Activated naive CD4-positive, alpha-beta T cell treated with anti-CD3 and anti-CD28 coated beads, Interleukin-2, amount 50 U/mL, for 24 hours (primary cell): ENCODE measurements at regions not wholly inside any gene's neighbourhood (a gene's known extent, or its start where the extent isn't known, plus 50 kb on each side); places are given as distances from the start of the nearest gene placed in this dataset.

Source experiments
- H3K27ac Mint-ChIP-seq: one replicate; pipeline ENCODE4 v1.8.0; 2021; ENCODE audit warnings: mild to moderate bottlenecking, mixed read lengths
- H3K27me3 Mint-ChIP-seq: one replicate; pipeline ENCODE4 v1.8.0; 2021; ENCODE audit warnings: mixed read lengths
- H3K36me3 Mint-ChIP-seq: one replicate; pipeline ENCODE4 v1.8.0; 2021; ENCODE audit warnings: mixed read lengths
- H3K4me1 Mint-ChIP-seq: one replicate; pipeline ENCODE4 v1.8.0; 2021; ENCODE audit warnings: mixed read lengths
- H3K4me3 Mint-ChIP-seq: one replicate; pipeline ENCODE4 v1.8.0; 2021; ENCODE audit warnings: mild to moderate bottlenecking, mixed read lengths
- H3K9me3 Mint-ChIP-seq: one replicate; pipeline ENCODE4 v1.8.0; 2021; ENCODE audit warnings: mixed read lengths

DNA sequence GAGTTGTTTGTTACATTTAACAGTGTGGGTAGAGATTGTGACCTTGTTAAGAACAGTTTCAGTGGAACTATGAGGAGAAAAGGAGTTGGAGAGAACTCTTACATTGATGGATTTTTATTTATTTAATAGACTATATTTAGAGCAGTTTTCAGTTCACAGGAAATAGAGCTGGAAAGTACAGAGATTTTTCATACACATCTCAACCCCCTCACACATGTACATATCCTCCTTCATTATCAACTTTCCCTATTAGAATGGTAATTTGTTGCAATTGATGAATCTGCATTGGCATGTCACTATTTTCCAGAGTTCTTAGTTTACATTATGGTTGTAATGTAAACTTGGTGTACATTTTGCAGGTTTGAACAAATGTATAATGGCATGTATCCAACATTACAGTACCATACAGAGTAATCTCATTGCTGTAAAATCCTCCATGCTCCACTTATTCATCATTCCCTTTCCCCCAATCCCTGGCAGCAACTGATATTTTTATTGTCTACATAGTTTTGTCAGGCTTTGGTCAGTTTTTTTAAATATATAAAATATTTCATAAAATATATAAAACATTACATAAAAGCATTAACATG, 756.6 kb upstream of the DPPA4 start:
- Mint-ChIP-seq H3K4me3 (no peak overlapping the region), H3K4me1 (no peaks in the 10 kb centered on the region), H3K27ac (no peak overlapping the region), H3K9me3 (peaks cover 4% of the 10 kb centered on the region), H3K27me3 (peaks cover 1% of the 10 kb centered on the region), H3K36me3 (no peaks in the 10 kb centered on the region)

DNA sequence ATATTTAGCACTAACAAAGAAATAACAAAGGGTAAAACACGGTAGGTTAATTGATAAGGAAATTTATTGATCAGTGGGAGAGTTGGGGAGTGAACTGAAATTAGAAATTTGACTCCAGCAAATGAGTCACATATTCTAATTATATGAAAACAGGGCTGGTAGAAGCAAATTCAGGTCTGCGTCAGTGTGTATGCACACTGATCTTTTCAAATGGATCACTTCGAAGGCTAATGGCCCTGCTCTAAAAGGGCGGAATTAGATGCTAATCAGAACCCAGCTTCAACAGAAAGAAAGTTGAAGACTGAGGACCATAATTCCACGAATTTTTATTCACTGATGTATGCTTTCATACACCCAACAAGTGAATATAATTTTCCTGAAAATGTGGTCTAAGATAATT, 762.4 kb upstream of the DPPA4 start:
- Mint-ChIP-seq H3K27ac (no peak overlapping the region), H3K9me3 (peaks cover 4% of the 10 kb centered on the region), H3K36me3 (no peaks in the 10 kb centered on the region), H3K4me1 (no peaks in the 10 kb centered on the region), H3K4me3 (no peak overlapping the region), H3K27me3 (peaks cover 1% of the 10 kb centered on the region)

DNA sequence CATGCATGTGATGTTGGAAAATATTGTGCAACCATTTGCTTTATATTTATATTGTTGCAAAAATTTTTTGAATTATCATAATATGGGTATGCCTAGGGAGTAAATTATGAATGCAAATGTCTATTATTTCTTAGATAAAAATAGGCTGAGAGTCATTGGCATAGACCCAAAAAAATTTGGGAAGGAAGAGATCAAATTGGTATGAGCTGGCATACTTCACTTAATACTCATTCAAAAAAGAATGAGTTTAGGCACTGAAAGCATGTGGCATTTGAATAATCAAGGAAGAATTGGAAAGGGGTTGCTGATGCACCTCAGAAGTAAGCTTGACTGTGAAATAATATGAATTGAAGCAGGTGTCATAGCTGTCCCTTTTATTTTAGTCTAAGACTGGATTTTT, 764.0 kb upstream of the DPPA4 start:
- Mint-ChIP-seq H3K9me3 (peaks cover 4% of the 10 kb centered on the region), H3K27me3 (peaks cover 1% of the 10 kb centered on the region), H3K27ac (no peak overlapping the region), H3K4me3 (no peak overlapping the region), H3K4me1 (no peaks in the 10 kb centered on the region), H3K36me3 (no peaks in the 10 kb centered on the region)

DNA sequence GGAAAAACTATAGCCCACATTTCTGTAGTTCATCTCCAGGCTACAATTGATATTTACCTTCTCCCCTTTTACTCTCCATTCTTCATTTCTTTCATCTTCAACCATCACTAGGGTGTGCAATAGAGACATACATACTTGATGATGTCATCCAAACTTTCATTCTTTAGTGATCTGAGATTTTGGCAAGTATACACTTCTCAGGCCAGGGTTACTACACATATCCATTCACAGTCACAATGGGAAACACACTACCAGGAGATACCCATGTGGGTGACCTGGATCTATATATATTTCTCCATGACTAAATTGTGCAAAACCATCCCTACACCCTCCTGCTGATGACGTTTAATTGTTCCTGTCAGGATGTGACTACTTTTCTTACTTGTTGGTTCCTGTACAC, 769.5 kb upstream of the DPPA4 start:
- H3K27ac Mint-ChIP-seq, result no peak overlapping the region
- no peaks in the 10 kb centered on the region for H3K9me3 Mint-ChIP-seq
- no peak overlapping the region for H3K4me3 Mint-ChIP-seq
- H3K4me1 Mint-ChIP-seq, result no peaks in the 10 kb centered on the region
- no peaks in the 10 kb centered on the region for H3K36me3 Mint-ChIP-seq
- H3K27me3 Mint-ChIP-seq, result no peaks in the 10 kb centered on the region

DNA sequence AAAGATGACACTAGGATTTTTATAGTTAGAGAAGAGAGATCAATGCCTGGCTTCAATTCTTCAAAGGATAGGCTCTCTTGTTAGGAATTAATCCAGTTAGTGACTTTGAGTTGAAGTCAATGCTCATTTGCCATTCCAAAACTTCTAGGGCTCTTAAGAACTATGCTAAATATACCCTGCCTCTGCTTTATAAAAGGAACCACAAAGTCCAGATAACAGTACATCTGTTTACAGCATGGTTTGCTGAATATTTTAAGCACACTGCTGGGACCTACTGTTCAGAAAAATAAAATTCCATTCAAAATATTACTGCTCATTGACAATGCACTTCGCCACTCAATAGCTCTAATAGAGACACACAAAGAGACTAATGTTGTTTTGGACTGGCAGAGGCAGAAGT, 786.6 kb upstream of the DPPA4 start:
- Mint-ChIP-seq H3K36me3 (no peaks in the 10 kb centered on the region), H3K4me1 (no peaks in the 10 kb centered on the region), H3K9me3 (no peaks in the 10 kb centered on the region)

DNA sequence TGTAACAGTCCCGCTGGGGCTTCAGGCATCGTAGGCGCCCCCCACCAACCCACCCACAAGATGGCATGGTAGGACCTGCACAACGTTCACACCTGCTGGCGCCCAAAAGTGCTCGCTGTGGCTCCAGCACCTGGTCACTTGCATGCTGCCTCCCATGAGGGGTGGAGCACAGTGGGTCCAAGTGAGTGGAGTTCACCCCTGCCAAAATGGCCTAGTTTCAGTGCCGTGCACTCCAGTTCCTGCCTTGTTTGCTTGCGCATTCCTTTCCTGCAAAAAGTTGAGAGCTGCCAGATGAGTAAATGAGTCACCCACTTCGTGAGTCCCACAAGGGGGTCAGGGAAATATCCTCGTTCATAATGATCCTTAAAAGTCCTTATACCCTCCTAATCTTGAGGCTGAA, 788.7 kb upstream of the DPPA4 start:
- Mint-ChIP-seq H3K27me3 (no peaks in the 10 kb centered on the region), H3K9me3 (no peaks in the 10 kb centered on the region), H3K36me3 (no peaks in the 10 kb centered on the region), H3K4me3 (no peak overlapping the region), H3K4me1 (no peaks in the 10 kb centered on the region), H3K27ac (no peak overlapping the region)

More for the DNA sequence above, 786.6 kb upstream of the DPPA4 start:
- Mint-ChIP-seq H3K27ac (no peak overlapping the region), H3K4me3 (no peak overlapping the region), H3K27me3 (peaks cover 1% of the 10 kb centered on the region)

DNA sequence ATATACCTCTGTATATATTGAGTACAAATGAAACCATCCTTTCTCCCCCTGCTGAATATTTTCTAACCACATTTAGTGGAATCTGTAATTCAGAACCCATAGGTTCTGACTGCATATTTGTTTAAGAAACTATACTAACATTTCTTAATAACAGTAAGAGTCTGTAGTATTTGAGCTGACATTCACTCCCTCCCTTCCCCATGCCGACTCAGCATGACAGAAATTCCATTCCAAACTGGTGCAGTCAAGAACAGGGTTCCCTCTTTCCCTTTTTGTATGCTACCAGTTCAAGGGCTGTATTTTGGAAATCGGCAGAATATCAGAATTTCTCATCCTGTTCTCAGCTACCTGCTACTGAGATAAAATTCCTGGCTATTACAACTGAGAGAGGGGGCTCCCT, 796.6 kb upstream of the DPPA4 start:
- Mint-ChIP-seq H3K9me3 (peaks cover 7% of the 10 kb centered on the region), H3K4me3 (no peak overlapping the region), H3K4me1 (no peaks in the 10 kb centered on the region), H3K27ac (no peak overlapping the region), H3K27me3 (no peaks in the 10 kb centered on the region), H3K36me3 (no peaks in the 10 kb centered on the region)

DNA sequence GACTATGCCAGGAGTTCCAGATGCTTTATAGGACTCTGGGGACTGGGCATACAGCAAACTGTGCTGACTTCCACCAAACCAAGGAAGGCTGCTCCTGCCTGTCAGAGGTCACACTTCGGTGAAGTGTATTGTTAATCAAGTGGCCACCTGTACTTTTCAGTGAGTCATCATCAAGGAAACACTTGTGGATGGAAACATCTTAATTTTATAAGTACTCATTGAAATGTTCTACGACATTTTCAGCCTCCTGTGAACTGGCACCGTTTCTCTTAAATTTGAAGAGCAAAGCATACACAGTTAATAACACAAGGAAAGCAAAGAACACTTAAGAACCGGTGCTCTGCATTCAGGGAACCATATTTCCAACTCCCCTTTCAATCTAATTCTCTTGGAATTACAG, 801.7 kb upstream of the DPPA4 start:
- H3K27ac Mint-ChIP-seq, result no peak overlapping the region
- H3K36me3 Mint-ChIP-seq, result no peaks in the 10 kb centered on the region
- no peak overlapping the region for H3K4me3 Mint-ChIP-seq
- H3K4me1 Mint-ChIP-seq, result no peaks in the 10 kb centered on the region
- H3K9me3 Mint-ChIP-seq, result peaks cover 4% of the 10 kb centered on the region
- no peaks in the 10 kb centered on the region for H3K27me3 Mint-ChIP-seq

DNA sequence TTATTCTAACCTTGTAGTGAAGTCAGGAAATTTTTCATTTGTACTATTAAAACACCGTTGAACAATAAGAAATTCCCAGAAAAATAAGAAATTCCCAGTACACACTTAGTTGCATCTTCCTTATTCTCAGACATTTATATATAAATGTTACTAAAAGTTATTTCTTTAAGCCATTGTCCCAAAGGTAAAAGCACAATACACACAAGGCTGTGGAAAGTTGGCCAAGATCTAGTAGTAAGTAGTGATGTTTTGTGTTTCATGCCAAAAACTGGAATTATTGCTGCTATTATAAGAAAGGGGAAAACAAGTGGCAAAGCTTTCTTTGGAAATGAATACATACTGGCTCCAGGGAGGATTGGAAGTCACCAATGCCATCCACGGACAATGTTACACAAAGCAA, 802.5 kb upstream of the DPPA4 start:
- Mint-ChIP-seq H3K27me3 (no peaks in the 10 kb centered on the region), H3K4me1 (no peaks in the 10 kb centered on the region), H3K27ac (no peak overlapping the region), H3K4me3 (no peak overlapping the region), H3K36me3 (no peaks in the 10 kb centered on the region), H3K9me3 (no peaks in the 10 kb centered on the region)

DNA sequence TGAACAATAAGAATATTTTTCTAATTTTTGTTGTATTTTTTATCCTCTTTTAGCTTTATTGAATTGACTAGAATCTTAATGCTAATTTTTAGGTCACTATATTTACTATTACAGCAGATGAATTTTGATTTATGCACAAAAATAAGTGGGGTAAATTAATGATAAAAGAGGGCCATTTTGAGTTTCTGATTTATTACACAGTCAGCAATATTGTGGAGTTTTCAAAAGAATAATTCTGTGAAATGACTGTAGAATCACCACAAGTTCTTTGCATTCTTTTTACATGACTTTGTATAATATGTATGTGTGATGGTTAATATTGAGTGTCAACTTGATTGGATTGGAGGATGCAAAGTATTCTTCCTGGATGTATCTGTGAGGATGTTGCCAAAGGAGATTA, 812.4 kb upstream of the DPPA4 start:
- Mint-ChIP-seq H3K4me1 (no peaks in the 10 kb centered on the region), H3K27me3 (no peaks in the 10 kb centered on the region), H3K9me3 (no peaks in the 10 kb centered on the region), H3K36me3 (no peaks in the 10 kb centered on the region), H3K27ac (no peak overlapping the region), H3K4me3 (no peak overlapping the region)

DNA sequence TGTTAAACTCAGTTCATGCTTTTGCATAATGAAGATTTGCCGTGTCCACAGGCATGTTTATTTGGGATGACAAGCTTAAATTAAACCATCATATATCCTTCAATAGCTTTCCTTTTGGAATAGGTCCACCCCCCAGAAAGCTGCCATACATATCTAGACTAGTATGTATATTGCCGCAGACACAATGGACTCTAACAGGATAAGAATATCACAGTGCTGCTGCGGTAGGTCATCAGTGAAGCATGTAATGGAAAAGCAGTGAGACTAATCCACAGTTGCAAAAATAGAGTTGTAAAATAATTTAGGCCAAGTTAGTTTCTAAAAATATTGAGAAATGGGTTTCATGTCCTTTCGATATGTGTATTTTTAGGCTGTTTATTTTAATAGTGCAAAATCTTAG, 819.9 kb upstream of the DPPA4 start:
- Mint-ChIP-seq H3K36me3 (no peaks in the 10 kb centered on the region), H3K27me3 (no peaks in the 10 kb centered on the region), H3K4me3 (no peak overlapping the region), H3K9me3 (no peaks in the 10 kb centered on the region), H3K27ac (no peak overlapping the region), H3K4me1 (no peaks in the 10 kb centered on the region)

DNA sequence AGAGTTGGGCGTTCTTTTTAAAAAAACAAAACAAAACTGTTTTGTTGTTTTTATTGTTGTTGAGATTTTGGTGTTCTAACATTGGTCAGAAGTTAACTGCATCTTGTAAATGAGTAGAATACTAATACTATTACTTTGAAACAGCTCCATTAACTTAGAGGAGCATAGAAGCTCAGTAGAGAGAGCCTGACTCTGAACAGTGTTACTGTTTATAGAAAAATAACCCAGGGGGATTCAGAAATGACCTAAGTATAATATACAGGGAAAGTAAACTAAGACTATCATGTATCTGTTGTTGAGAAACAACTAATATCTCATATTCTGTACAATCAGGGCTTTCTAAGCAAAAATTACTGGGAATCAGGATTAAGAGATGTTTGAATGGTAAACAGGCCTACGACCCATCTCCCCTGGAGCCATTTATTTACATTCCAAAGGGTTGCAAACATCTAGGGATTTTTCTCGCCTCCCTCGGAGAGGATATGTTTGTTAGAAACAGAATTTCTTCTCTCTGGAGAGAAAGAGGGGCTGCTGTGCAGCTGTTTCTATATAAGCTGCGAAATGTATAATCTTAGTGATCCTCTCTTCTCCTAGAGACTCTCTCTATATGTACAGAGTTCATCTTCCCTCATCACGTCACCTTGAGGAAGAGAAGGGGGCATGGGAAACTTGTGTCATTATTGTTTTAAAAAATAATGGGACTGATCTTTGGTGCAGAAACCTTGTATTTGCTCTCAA, 827.5 kb upstream of the DPPA4 start:
- Mint-ChIP-seq H3K4me1 (peaks cover 4% of the 10 kb centered on the region), H3K27ac (no peak overlapping the region), H3K36me3 (no peaks in the 10 kb centered on the region), H3K4me3 (no peak overlapping the region), H3K9me3 (no peaks in the 10 kb centered on the region), H3K27me3 (no peaks in the 10 kb centered on the region)

DNA sequence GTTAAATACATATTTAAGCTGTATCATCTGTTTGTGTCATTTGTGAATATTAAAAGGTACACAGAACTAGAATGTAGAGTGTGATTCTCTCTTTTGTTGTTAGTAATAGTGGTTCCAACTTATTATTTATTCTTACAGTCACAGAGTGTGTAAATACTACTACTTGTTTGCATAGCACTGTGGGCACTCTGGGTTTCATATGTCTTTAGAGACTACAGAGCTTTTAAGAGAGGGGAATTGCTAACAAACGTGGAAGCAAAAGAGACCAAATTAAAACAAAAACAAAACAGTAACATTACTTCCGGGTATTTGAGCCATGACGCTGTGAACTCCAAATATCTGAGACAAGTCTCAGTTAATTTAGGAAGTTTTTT, 828.0 kb upstream of the DPPA4 start:
- H3K9me3 Mint-ChIP-seq, result no peaks in the 10 kb centered on the region
- H3K4me1 Mint-ChIP-seq, result peaks cover 4% of the 10 kb centered on the region
- no peak overlapping the region for H3K4me3 Mint-ChIP-seq
- no peaks in the 10 kb centered on the region for H3K27me3 Mint-ChIP-seq
- H3K27ac Mint-ChIP-seq, result no peak overlapping the region
- no peaks in the 10 kb centered on the region for H3K36me3 Mint-ChIP-seq

DNA sequence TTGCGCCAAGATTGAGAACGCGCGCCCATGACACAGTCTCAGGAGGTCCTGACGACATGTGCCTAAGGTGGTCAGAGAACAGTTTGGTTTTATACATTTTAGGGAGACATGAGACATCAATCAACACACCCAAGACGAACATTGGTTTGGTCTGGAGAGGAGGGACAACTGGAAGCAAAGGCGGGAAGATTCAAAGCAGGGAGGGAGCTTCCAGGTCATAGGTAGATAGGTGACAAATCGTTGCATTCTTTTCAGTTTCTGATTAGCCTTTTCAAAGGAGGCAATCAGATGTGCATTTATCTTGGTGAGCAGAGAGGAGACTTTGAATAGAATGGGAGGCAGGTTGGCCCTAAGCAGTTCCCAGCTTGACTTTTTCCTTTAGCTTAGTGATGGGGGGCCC, 828.4 kb upstream of the DPPA4 start:
- Mint-ChIP-seq H3K36me3 (no peaks in the 10 kb centered on the region), H3K27me3 (no peaks in the 10 kb centered on the region), H3K27ac (no peak overlapping the region), H3K4me1 (peaks cover 4% of the 10 kb centered on the region), H3K4me3 (no peak overlapping the region), H3K9me3 (no peaks in the 10 kb centered on the region)

DNA sequence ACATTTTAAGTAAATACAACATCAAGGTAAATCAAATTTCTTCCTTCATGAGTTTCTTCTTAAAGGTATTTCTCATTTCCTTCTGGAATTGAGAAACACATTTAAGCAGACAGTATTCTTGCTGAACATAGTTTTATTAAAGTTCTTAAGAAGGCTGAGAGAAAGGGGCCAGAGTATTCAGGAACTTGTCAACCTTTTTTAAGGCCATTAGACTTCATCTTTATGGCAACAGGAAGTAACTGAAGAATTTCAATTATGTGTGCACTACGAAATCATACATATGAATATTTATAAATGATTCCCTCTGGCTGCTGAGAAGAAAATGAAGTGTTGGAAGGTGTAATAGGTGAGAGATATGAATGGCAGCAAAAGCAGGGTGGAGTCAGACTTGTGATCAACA, 829.4 kb upstream of the DPPA4 start:
- Mint-ChIP-seq H3K36me3 (no peaks in the 10 kb centered on the region), H3K4me1 (peaks cover 4% of the 10 kb centered on the region), H3K9me3 (no peaks in the 10 kb centered on the region), H3K27me3 (no peaks in the 10 kb centered on the region), H3K27ac (no peak overlapping the region), H3K4me3 (no peak overlapping the region)

DNA sequence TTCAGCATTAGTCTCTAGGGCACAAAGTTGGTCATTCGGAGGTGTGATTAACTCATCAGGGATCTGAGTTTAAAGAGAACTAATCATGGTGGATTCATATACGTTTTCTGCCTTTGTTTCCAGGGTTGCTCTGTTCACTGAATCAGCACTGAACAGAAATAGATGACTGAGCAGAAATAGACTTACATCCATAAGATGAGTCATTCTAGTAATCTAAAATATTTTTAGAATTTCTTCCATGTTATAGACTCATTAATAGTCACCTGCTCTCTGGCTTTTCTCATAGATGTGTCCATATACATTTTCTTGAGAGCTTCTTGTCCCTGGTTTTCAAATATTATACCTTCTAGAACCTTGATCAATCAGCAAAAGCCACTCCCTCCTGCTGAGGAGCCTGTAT, 837.6 kb upstream of the DPPA4 start:
- H3K4me1 Mint-ChIP-seq, result no peaks in the 10 kb centered on the region
- H3K27ac Mint-ChIP-seq, result no peak overlapping the region
- no peaks in the 10 kb centered on the region for H3K36me3 Mint-ChIP-seq
- H3K9me3 Mint-ChIP-seq, result no peaks in the 10 kb centered on the region
- no peak overlapping the region for H3K4me3 Mint-ChIP-seq
- no peaks in the 10 kb centered on the region for H3K27me3 Mint-ChIP-seq

DNA sequence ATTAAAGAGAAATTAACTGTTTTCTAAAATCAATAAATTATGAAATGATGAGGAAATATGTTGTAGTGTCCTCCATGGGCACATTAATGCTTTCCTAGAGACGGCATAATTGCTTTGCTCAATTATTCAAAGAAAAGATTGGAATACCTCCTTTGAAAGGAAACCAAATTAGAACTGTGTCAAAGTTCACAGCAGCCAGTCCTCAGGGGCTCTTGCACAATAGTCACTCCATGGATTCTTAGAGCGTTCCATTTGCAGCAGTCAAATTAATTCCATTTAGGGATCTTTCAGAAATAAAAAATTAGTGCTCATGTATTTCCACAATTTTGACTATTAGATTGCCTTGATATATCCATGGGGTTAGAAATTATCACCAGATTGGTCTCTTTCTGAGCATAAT, 841.6 kb upstream of the DPPA4 start:
- no peak overlapping the region for H3K4me3 Mint-ChIP-seq
- no peaks in the 10 kb centered on the region for H3K4me1 Mint-ChIP-seq
- no peak overlapping the region for H3K27ac Mint-ChIP-seq
- H3K9me3 Mint-ChIP-seq, result no peaks in the 10 kb centered on the region
- no peaks in the 10 kb centered on the region for H3K36me3 Mint-ChIP-seq
- no peaks in the 10 kb centered on the region for H3K27me3 Mint-ChIP-seq
